HL-60 (cell line): ENCODE measurements at regions not wholly inside any gene's neighbourhood (a gene's known extent, or its start where the extent isn't known, plus 50 kb on each side); places are given as distances from the start of the nearest gene placed in this dataset.

Experiments
- DNase-seq, 2 experiments: peaks; one replicate each; pipeline ENCODE4 v3.0.0-alpha.2; 2010 to 2020; ENCODE audit warnings: low read depth in 1 of 2, low spot score in 1 of 2
- H3K27ac ChIP-seq: fragments of 250-450 bp; sonication (Bioruptor Pico); replicated peaks from 2 replicates; pipeline ENCODE4 v1.5.1; 2020; ENCODE audit warnings: mild to moderate bottlenecking, moderate library complexity
- H3K27me3 ChIP-seq: fragments of 250-450 bp; sonication (Bioruptor Pico); 2 replicates; pipeline ENCODE4 v1.5.1; 2021; ENCODE audit warnings: mild to moderate bottlenecking, moderate library complexity; ENCODE audit not compliant: insufficient read depth, poor library complexity, severe bottlenecking
- H3K4me3 ChIP-seq: replicated peaks from 2 replicates; pipeline ENCODE4 v1.5.1; 2011; ENCODE audit warnings: mild to moderate bottlenecking, control low read depth, low read length; ENCODE audit not compliant: insufficient read depth
- CTCF ChIP-seq: IDR thresholded peaks from one replicate; pipeline ENCODE4 v1.5.1; 2011; ENCODE audit warnings: low read length, control low read depth, inconsistent platforms; ENCODE audit not compliant: insufficient read depth
- GABPA ChIP-seq: IDR thresholded peaks from 2 replicates; pipeline ENCODE4 v1.6.1; 2012; ENCODE audit warnings: low read depth
- POLR2AphosphoS5 ChIP-seq: IDR thresholded peaks from 2 replicates; pipeline ENCODE4 v1.6.1; 2012; ENCODE audit warnings: low read depth
- REST ChIP-seq: IDR thresholded peaks from 2 replicates; pipeline ENCODE4 v1.6.1; 2012; ENCODE audit warnings: low read depth; ENCODE audit not compliant: insufficient replicate concordance
- SPI1 ChIP-seq: IDR thresholded peaks from 2 replicates; pipeline ENCODE4 v1.6.1; 2012; ENCODE audit warnings: low read depth, mild to moderate bottlenecking, borderline replicate concordance

GRCh38 chr7:131038153-131038552 lies 289.5 kb upstream of the MKLN1 start:
- Histone ChIP-seq H3K4me3 (no peak overlapping the region), H3K27ac (no peak overlapping the region), H3K27me3 (no peaks in the 10 kb centered on the region)
- TF ChIP-seq SPI1 (no peak), POLR2AphosphoS5 (no peak), REST (no peak), GABPA (no peak), CTCF (no peak)
- DNase-seq: no peak

- DNase-seq: no peak
- TF ChIP-seq POLR2AphosphoS5 (no peak), SPI1 (peak; percentile 34; the same call in 1 of the 2 replicates), CTCF (no peak), GABPA (no peak), REST (no peak)
- Histone ChIP-seq H3K4me3 (no peak overlapping the region), H3K27me3 (no peaks in the 10 kb centered on the region), H3K27ac (no peak overlapping the region)
These were observed 288.3 kb upstream of the MKLN1 start for GRCh38 chr7:131039355-131039762.

- no peak for TF ChIP-seq POLR2AphosphoS5
- TF ChIP-seq REST: no peak
- no peak for TF ChIP-seq GABPA
- no peak for TF ChIP-seq SPI1
- no peak for TF ChIP-seq CTCF
- no peak for DNase-seq
- H3K27ac ChIP-seq: no peak overlapping the region
- H3K27me3 ChIP-seq: no peaks in the 10 kb centered on the region
- H3K4me3 ChIP-seq: no peak overlapping the region
These were observed 287.8 kb upstream of the MKLN1 start for GRCh38 chr7:131039836-131040235.
